SK-N-MC (cell line): ENCODE measurements at regions not wholly inside any gene's neighbourhood (a gene's known extent, or its start where the extent isn't known, plus 50 kb on each side); places are given as distances from the start of the nearest gene placed in this dataset.

Experiments used
- DNase-seq: peaks from one replicate; pipeline ENCODE4 v3.0.0-alpha.2; 2011; ENCODE audit warnings: low read depth, low spot score
- H3K27ac ChIP-seq: fragments of 200-600 bp; sonication (generic); 2 replicates; pipeline ENCODE4 v1.5.1; 2016; ENCODE audit warnings: mixed run types
- H3K36me3 ChIP-seq: fragments of 200-600 bp; sonication (generic); 2 replicates; pipeline ENCODE4 v1.6.1; 2017; ENCODE audit warnings: antibody characterized with exemption, low read length, mixed read lengths; ENCODE audit not compliant: insufficient read depth
- H3K4me3 ChIP-seq: fragments of 200-600 bp; sonication (generic); 2 replicates; pipeline ENCODE4 v1.5.1; 2016
- H3K9ac ChIP-seq: fragments of 200-600 bp; sonication (generic); 2 replicates; pipeline ENCODE4 v1.8.0; 2017; ENCODE audit warnings: mixed run types, mixed read lengths; ENCODE audit not compliant: insufficient read length
- H3K9me3 ChIP-seq: fragments of 200-600 bp; sonication (generic); 2 replicates; pipeline ENCODE4 v1.6.1; 2017; ENCODE audit warnings: low read depth, mild to moderate bottlenecking, antibody characterized with exemption, low read length, moderate library complexity, mixed read lengths
- EZH2 ChIP-seq: fragments of 200-600 bp; sonication (generic); IDR thresholded peaks from one replicate; pipeline ENCODE4 v1.6.1; 2017; ENCODE audit warnings: antibody characterized with exemption
- FOXP2 ChIP-seq: optimal IDR thresholded peaks from 2 replicates; pipeline ENCODE3; 2011; ENCODE audit warnings: mild to moderate bottlenecking, moderate library complexity; ENCODE audit not compliant: insufficient read depth; ENCODE audit errors: extremely low read length, control extremely low read depth
- POLR2AphosphoS5 ChIP-seq: IDR thresholded peaks from 2 replicates; pipeline ENCODE4 v1.6.1; 2012; ENCODE audit warnings: mild to moderate bottlenecking, low read depth, low read length, borderline replicate concordance

GRCh38 chr6:1055015-1055921, 256.6 kb upstream of the FOXQ1 start:
- Histone ChIP-seq H3K36me3 (no peaks in the 10 kb centered on the region), H3K4me3 (no peak overlapping the region), H3K9ac (no peak overlapping the region), H3K27ac (no peak overlapping the region), H3K9me3 (no peaks in the 10 kb centered on the region)
- no peak for DNase-seq
- TF ChIP-seq FOXP2 (no peak), POLR2AphosphoS5 (no peak), EZH2 (no peak)

- Histone ChIP-seq H3K9ac (no peak overlapping the region), H3K36me3 (no peaks in the 10 kb centered on the region), H3K9me3 (no peaks in the 10 kb centered on the region), H3K27ac (no peak overlapping the region), H3K4me3 (no peak overlapping the region)
- DNase-seq, result no peak
- no peak for TF ChIP-seq EZH2
- TF ChIP-seq FOXP2, result no peak
- no peak for TF ChIP-seq POLR2AphosphoS5
Measured at GRCh38 chr6:1054653-1055014, 257.3 kb upstream of the FOXQ1 start.

GRCh38 chr6:1053586-1053985, 258.3 kb upstream of the FOXQ1 start:
- H3K27ac ChIP-seq, result no peak overlapping the region
- TF ChIP-seq POLR2AphosphoS5, result no peak
- no peak for TF ChIP-seq EZH2
- TF ChIP-seq FOXP2, result no peak
- no peaks in the 10 kb centered on the region for H3K9me3 ChIP-seq
- no peak for DNase-seq
- H3K9ac ChIP-seq, result no peak overlapping the region
- H3K36me3 ChIP-seq, result no peaks in the 10 kb centered on the region
- no peak overlapping the region for H3K4me3 ChIP-seq

GRCh38 chr6:1052262-1052661, 259.6 kb upstream of the FOXQ1 start:
- Histone ChIP-seq H3K9me3 (no peaks in the 10 kb centered on the region), H3K27ac (no peak overlapping the region), H3K4me3 (no peak overlapping the region), H3K9ac (no peak overlapping the region), H3K36me3 (no peaks in the 10 kb centered on the region)
- DNase-seq, result no peak
- no peak for TF ChIP-seq EZH2
- TF ChIP-seq FOXP2, result no peak
- TF ChIP-seq POLR2AphosphoS5, result no peak

GRCh38 chr6:1049900-1050299, 262.0 kb upstream of the FOXQ1 start:
- DNase-seq, result no peak
- no peak for TF ChIP-seq POLR2AphosphoS5
- no peak for TF ChIP-seq FOXP2
- TF ChIP-seq EZH2, result no peak
- Histone ChIP-seq H3K27ac (no peak overlapping the region), H3K9me3 (no peaks in the 10 kb centered on the region), H3K36me3 (no peaks in the 10 kb centered on the region), H3K9ac (no peak overlapping the region), H3K4me3 (no peak overlapping the region)

GRCh38 chr6:1049170-1049569, 262.7 kb upstream of the FOXQ1 start:
- Histone ChIP-seq H3K27ac (no peak overlapping the region), H3K36me3 (no peaks in the 10 kb centered on the region), H3K4me3 (no peak overlapping the region), H3K9me3 (no peaks in the 10 kb centered on the region), H3K9ac (no peak overlapping the region)
- no peak for DNase-seq
- no peak for TF ChIP-seq EZH2
- no peak for TF ChIP-seq POLR2AphosphoS5
- TF ChIP-seq FOXP2, result no peak

GRCh38 chr6:1047981-1048541, 263.8 kb upstream of the FOXQ1 start:
- Histone ChIP-seq H3K27ac (no peak overlapping the region), H3K9me3 (no peaks in the 10 kb centered on the region), H3K9ac (no peak overlapping the region), H3K36me3 (no peaks in the 10 kb centered on the region), H3K4me3 (no peak overlapping the region)
- no peak for DNase-seq
- TF ChIP-seq POLR2AphosphoS5 (no peak), EZH2 (no peak), FOXP2 (no peak)

- H3K36me3 ChIP-seq, result no peaks in the 10 kb centered on the region
- no peak overlapping the region for H3K27ac ChIP-seq
- H3K9me3 ChIP-seq, result no peaks in the 10 kb centered on the region
- no peak overlapping the region for H3K4me3 ChIP-seq
- TF ChIP-seq POLR2AphosphoS5 (no peak), EZH2 (no peak), FOXP2 (no peak)
- H3K9ac ChIP-seq, result no peak overlapping the region
- DNase-seq, result no peak
Measured at GRCh38 chr6:1045239-1045638, 266.7 kb upstream of the FOXQ1 start.

GRCh38 chr6:1044040-1044836, 267.7 kb upstream of the FOXQ1 start:
- no peaks in the 10 kb centered on the region for H3K36me3 ChIP-seq

More at GRCh38 chr6:1044040-1044836, 267.7 kb upstream of the FOXQ1 start:
- no peak overlapping the region for H3K4me3 ChIP-seq
- no peak for TF ChIP-seq FOXP2
- no peak for TF ChIP-seq EZH2
- TF ChIP-seq POLR2AphosphoS5, result no peak
- DNase-seq, result no peak
- H3K27ac ChIP-seq, result no peak overlapping the region
- no peak overlapping the region for H3K9ac ChIP-seq
- no peaks in the 10 kb centered on the region for H3K9me3 ChIP-seq
